GM21576 (cell line): ENCODE measurements at regions not wholly inside any gene's neighbourhood (a gene's known extent, or its start where the extent isn't known, plus 50 kb on each side); places are given as distances from the start of the nearest gene placed in this dataset.

ENCODE experiments used
- ATAC-seq: cut with Tn5 transposase; IDR thresholded peaks from one replicate; pipeline ENCODE4 v1.9.1; 2021; ENCODE audit warnings: mild to moderate bottlenecking, moderate library complexity; ENCODE audit not compliant: unreplicated experiment

DNA sequence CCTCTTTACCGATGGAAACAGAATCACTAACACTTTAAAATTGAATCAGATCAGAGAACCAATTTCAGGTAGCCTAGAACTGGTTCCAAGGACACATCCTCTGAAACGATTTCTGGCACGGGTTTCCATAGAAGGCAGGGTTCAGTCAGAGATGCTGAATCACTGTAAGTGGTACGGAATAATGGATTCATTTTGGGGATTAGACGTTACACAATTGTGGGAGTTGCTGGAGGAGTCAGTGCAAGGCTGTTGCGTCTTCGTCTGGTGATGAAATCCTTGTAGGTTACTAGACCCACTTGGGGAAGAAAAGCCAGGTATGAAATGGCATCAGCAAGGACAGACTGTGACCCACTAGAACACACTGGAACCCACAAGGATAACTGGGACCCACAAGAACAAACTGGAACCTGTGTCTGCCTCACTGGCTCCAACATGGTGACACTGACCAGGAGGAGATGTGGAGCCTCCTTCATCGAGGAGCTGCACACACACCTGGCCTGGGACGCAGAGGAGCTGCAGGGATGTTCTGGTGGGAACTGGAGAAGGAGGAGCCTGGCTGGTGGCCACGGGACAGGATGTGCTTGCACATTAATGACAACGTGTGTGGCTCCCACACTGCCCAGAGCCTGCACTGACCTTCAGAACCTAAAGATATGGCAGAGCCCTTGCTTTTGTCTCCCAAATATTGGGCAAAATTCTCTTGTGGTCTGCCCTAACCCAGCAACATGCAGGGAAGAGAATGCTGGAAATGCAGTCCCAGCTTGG is 105.1 kb downstream of the TRAPPC11 start:
- no peak for ATAC-seq

- no peak for ATAC-seq
Measured at GRCh38 chr4:183765251-183765911, 106.3 kb downstream of the TRAPPC11 start.

DNA sequence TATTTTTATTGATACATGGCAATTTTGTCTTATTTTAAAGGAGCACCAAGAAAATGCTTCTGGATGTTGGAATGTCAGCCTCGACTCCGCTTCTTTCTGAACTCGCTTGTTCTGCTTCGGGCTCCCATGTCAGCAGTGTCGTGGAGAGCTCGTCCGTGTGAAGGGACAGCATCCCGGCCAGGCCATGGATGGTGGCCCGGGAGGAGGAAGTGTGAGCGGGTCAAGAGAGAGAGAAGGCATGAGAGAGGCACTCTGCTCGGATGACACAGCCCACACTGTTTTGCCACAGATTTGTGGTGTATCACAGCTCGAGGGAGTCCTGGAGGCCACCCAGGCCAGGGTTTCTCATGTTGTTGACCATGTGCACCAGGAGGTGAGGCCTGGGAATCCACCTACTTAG is 107.0 kb downstream of the TRAPPC11 start:
- no peak for ATAC-seq

DNA sequence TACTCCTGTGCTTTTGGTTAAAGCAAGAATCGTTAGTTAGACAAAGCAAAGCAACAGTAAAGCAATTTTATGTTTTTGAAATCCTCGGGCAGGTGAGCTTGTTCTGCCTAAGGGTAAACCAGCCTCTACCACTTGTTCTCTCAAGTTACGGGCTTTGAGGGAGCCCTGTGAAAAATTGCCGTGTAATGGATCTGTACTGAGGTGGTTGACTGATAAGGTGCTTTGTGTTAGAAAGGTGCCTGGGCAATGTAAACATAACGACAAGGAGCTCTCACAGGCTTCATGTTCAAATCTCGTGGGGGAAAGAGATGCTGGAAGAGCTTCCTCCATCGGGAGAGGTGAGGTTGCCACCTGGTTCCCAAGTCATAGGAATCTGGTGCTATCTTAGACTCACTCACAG is 111.8 kb downstream of the TRAPPC11 start:
- ATAC-seq, result no peak

DNA sequence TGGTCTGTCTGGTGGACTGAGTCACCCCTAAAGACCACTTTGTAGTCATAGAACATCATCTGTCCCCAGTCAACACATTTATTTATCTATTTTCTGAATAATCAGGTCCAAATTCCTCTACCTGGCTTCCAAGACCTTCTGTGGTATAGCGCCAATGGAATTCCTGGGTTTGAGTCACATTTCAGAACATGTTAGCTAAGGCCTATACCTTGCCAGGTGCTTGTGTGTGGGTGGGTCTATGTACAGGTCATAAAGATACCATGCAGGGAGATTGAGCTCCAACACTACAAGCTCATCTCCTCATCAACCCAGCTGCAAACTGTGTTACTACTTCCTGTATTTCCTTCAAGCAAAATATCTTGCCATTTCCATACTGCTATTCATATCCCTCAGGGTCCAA is 113.3 kb downstream of the TRAPPC11 start:
- no peak for ATAC-seq

DNA sequence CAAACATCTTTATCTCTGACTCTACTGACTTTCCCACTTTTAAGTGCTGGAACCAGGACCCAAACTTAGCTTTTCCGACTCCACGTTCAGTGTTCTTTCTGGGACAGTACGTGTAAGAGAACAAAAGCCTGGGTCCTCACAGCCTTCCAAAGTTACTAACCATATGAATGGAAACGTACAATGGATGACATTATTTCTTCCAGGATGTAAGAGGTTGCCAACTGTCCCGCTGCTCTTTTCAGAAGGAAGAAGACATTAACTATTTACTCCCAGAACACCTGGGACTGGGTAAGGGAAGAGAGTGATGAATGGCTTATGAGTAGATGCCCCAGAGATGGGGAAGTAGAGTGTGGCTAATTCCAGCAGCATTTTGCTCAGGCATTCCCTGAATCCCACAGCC is 114.7 kb downstream of the TRAPPC11 start:
- ATAC-seq, result no peak

- no peak for ATAC-seq
Measured at GRCh38 chr4:183783306-183783705, 121.8 kb upstream of the STOX2 start.

DNA sequence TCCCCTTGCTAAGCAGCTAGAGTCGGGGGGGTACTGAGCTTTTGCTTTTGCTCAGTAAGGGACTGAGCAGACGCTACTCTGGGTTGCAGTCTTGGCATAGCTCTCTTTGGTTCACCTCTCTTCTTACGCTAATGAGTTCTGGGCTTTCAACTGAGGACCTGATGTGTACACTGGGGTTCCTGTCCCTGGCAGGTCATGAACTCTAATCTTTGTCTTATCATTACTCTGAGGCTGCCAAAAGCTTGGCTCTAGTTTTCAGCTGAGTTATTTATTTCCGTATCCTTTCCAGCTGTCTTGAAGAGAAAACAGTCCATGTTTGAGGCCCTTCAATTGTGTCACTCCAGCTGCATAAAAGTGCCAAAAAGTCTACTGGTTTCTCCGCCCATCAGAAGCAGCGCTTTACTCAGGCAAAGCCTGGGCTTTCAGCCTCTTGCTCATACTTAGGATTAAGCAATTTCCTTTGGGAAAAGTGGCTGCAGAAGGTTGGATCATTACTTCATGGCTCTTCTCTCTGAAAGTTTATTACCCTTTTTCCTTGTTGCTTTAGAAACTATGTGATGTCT is 121.0 kb upstream of the STOX2 start:
- ATAC-seq, result no peak

DNA sequence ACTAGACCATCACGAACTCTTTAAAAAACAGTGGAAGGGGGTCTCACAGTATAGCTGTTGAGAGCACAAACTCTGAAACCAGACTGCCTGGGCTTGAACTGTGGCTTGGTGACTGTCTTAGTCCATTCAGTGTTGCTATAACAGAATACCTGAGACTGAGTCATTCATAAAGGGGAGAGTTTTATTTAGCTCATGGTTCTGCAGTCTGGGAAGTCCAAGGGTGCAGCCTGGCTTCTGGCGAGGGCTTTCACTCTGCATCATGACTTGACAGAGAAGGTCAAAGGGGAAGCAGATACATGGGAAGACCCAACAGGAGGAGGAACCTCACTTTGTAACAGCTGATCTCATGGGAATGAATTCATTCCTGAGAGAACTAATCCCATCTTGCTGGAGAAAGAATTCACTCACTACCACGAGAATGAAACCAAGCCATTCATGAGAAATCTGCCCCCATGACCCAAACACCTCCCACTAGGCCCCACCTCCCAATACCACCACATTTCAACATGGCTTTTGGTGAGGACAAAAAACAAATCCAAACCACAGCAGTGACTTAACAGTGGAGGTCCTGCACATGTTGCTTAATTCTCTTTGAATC is 116.7 kb upstream of the STOX2 start:
- no peak for ATAC-seq

- ATAC-seq, result no peak
Measured at GRCh38 chr4:183789657-183790056, 115.5 kb upstream of the STOX2 start.

DNA sequence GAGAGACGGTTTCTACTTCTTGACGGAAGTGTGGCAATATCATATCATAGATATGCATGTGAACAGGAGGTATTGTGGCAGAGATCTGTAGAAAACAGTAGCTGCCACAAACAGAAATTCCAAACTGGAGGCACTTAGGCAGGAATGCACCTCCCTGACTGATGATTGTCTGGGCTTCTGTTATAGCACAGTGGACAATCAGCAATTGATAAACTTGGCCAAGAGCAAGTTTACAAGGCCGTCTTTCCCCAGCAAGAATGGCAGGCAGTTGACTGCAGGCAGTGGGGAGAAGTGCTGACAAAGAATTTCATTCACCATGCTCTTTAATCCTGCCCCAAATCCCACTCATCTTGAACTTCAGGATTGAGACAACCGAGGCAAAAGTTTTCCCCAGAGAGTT is 114.4 kb upstream of the STOX2 start:
- ATAC-seq, result no peak

DNA sequence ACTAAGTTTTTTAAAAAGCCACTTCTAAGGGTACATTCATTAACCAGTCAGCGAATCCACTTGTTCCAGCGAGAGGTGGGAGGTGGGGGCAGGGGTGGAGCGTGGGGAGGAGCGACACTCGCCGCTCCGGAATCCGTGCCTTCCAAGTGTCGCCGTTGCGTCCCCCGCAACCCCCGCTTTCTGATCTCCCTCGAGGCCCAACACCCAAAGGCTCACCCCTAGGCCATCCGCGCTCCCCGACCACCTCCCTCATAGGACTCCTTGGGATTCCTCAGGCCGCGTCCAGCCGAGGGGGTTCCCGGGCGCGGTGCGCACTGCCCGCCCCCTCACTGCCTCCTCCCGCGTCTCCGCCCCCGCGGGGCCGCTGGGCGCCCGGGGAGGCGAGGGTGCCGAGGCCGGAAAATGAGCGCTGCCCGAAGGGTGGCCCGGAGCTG is 108.1 kb upstream of the STOX2 start:
- ATAC-seq, result no peak

- ATAC-seq, result no peak
Measured at GRCh38 chr4:183797445-183798300, 107.4 kb upstream of the STOX2 start.

DNA sequence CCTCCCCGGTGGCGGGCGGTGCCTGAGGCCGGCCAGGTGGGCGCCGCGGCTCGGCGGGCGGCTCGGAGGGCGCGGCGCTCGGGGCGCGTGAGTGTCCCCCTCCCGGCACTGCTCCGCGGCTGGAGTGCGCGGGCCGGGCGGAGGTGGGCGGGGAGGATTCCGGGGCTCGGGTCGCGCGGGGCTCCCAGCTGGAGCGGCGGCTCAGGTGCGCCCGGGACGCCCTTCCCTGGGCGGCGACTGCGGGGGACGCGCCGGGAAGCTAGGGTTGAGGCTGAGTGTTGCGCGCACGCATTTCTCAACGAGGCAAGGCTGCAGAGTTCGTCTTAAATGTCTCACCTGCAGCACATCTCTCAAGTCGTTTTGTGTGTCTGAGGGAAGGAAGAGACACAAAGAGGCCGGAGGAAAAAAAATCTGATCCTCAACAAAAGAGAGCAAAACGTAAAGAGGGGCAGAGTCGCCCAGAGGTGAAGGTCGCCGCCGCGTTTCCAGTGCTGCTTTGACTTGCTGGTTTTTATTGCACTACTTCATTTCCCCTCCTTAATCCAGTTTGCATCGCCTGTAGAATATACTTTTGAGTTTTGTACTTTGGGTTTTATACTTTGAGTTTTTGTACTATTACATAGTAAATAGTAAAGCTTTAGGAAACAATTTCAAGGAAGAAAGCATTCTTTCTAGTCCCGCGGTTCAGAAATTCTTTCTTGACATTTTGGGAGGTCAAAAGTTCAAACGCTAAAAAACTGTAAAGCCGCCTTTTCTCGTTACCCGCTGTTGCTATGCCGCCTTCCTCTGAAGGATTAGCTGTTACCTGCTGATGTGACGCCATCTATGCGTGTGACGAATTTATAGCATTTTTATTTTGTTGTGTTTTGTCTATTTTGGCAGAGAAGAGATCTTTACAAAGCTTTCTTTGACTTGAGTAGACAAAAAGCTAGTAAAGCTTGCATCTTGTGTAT is 106.5 kb upstream of the STOX2 start:
- no peak for ATAC-seq

DNA sequence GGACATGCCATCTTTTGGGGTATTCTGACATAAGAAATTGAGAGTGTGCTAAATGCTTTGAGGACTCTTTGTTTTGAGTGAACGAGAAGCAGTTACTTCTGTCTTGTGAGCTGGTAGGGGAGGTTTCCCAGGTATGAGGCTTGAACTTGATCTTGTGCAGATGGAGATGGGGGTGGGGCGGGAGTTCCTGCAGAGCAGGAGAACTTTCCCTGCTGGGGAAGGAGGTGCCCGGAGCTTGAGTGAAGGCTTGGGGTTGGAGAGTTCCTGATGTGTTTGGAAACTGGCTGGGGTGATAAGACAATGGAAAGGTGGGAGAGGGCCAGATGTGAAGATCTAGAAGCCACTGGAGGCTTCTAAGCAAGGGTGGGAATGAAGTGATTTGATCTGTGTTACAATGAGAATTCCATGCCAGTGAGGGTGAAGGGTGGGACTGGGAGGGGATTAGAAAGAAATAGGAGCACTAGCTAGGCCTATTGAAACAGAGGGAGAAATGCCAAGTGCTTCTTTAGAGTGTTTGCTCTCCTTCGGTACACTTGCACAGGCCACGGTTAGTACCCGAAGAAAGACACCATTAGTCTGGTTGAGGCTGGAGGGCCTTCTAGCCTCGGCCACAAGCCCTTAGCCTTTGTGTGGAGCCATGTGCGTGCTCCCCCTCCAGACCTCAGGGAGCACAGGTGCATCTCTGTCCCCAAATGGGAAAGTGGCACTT is 103.5 kb upstream of the STOX2 start:
- ATAC-seq, result no peak

DNA sequence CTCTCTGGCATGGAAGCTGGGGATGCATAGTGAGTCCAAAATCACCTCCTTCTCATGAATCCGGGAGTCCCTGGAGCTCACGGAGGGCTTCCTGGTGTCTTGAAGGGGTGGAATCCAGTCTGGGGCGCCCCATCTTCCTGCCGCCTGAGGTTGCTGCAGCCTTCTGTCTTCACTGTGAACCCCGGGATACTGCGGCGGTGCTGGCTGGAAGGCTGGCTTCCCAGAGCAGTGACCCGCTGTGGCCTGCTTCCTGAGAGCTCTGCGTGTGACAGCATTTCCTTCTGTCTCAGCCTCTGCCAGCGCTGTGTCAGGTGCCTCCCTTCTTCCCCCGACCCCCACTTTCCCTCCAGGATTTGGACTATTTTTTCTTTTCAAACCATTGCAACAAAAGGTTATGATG is 98.8 kb upstream of the STOX2 start:
- ATAC-seq, result no peak

GRCh38 chr4:183807420-183808096 is 97.5 kb upstream of the STOX2 start:
- ATAC-seq, result no peak

DNA sequence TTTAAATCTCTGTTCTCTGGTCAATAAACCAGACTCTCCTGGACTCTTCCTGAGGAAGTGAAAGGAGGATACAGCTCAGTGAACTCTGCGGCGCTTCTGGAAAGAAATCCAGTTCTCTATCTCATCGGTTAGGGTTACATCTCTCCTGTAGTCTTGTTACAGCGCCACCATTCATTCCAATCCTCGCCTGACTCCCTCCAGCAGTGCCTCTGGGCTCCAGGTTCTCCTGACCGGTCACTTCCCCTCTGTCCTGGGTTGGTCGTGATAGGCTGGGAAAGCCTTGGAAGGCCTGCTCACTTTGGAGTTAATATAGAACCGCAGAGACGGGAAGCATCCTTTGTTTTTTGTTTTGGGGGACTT is 97.0 kb upstream of the STOX2 start:
- ATAC-seq, result no peak

DNA sequence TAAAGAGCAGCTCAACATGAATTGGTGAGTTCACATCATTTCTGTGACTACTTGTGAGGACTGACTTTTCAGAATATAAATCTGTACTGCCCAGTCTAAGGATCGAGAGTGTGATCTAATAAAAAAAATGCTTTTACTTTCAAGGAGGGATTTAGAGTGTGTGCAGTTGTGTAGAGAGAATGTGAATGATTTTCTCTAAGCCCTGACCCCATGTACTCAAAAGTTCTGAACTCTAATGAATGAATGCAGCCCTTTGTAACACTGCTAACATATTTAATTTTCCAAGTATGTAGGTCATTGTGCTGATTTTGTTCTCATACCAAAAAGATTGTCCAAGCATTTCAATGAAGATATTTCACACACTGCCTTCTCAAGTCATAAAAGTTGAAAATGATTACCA is 92.5 kb upstream of the STOX2 start:
- no peak for ATAC-seq
